LNCaP clone FGC (cell line): ENCODE measurements at regions not wholly inside any gene's neighbourhood (a gene's known extent, or its start where the extent isn't known, plus 50 kb on each side); places are given as distances from the start of the nearest gene placed in this dataset.
"Not testable (repeated sequence)": the region's sequence is repeated elsewhere in the genome, so short reads cannot be mapped to it uniquely, and the experiment has no call there.

Source experiments
- DNase-seq: peaks from one replicate; pipeline ENCODE4 v3.0.0-alpha.2; 2011; ENCODE audit warnings: low read depth
- H3K4me3 ChIP-seq: 2 replicates; pipeline ENCODE4 v1.5.1; 2011; ENCODE audit warnings: mild to moderate bottlenecking, low read depth, low read length, control low read depth
- TF ChIP-seq, protein P1 (sequence below): IDR thresholded peaks from 2 replicates; pipeline ENCODE4 v1.5.1; 2012; ENCODE audit warnings: mild to moderate bottlenecking; ENCODE audit not compliant: control insufficient read depth, insufficient read depth; ENCODE audit errors: extremely low read depth

DNA sequence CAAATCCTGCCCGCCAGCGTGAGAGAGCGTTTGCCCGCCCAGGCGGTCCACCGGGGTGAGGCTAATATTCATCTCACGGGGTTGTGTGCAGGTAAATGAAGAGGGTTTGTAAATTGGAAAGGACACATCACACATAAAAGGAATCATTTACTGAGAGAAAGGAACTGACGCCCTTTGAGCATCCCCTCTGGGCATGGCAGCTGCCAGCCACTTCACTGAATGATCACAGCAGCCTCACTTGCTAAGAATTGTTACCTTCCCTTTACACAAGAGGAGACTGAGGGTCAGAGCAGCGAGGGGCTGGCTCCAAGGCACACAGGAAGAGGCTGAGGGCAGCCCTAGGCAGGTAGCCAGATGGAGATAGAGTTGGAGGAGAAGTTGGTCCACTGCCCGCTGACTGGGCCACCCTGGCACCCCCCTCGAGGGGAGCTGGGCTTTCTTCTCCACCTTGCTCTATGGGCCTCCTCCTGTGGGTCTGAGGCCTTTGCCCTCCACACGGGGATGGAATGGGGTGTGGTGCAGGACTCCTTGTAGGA is 96.0 kb downstream of the FOXD2 start:
- DNase-seq: no peak
- no peak overlapping the region for H3K4me3 ChIP-seq
- TF ChIP-seq, protein P1, sequence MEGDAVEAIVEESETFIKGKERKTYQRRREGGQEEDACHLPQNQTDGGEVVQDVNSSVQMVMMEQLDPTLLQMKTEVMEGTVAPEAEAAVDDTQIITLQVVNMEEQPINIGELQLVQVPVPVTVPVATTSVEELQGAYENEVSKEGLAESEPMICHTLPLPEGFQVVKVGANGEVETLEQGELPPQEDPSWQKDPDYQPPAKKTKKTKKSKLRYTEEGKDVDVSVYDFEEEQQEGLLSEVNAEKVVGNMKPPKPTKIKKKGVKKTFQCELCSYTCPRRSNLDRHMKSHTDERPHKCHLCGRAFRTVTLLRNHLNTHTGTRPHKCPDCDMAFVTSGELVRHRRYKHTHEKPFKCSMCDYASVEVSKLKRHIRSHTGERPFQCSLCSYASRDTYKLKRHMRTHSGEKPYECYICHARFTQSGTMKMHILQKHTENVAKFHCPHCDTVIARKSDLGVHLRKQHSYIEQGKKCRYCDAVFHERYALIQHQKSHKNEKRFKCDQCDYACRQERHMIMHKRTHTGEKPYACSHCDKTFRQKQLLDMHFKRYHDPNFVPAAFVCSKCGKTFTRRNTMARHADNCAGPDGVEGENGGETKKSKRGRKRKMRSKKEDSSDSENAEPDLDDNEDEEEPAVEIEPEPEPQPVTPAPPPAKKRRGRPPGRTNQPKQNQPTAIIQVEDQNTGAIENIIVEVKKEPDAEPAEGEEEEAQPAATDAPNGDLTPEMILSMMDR: no peak

DNA sequence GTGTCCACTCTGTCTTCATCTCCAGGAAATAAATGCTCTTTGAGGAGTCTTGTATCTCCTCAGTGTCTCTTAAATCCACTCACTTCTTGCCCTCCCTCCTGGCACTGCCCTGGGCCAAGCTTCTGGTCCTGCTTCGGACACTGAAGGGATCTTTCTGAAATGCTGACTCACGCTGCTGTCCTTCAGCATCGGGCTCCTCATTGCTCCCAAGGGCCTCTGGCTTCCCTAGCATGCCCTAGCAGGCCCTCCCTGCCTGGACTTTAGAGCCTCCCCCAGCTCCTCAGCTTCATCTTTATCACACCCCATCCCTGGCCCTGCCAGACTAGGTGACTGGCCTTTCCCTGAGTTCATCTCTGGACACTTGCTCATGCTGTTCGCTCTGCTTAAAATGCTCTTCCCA is 96.6 kb downstream of the FOXD2 start:
- TF ChIP-seq, protein P1: no peak
- no peak for DNase-seq
- H3K4me3 ChIP-seq: no peak overlapping the region

DNA sequence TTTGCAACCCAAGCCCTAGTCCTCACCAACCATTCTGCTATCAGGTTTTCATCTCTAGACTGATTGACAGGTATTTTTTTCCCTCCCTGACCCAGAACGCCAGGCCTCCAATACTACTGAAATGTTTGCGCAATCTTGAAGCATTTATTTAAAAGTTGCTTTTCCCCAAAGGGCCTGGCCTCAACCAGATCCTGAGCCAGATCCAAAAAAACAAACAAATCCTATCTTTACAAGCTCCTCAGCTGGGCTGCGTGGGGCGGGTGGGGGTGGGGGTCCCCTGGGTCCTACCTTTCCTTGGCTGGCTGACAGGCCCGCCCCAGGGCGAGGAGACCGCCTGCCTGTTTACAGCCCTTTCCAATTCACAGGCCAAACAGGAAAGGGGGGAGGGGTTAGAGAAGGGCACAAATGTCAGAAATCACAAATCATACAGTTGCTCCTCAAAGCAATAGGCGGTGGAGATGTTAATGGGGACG is 98.8 kb downstream of the FOXD2 start:
- no peak for DNase-seq
- TF ChIP-seq, protein P1: no peak

DNA sequence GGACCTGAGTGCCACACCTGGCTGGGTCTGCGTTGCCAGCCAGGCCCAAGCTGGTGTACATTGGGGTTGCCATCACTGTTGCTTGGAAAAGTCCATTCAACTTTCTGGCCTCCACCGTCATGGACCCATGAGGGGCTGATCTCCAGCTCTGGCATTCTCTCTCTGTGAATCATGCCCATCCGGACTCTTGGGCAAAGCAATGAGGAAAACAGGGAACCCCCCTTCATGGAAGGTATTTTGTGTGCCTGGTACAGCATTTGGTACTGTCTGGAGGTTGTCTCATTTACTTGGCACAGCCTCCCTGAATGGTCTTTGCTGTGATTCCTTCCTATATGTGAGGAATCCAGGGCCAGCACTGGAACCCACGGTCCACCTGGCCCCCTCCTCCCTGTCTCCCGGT is 99.4 kb downstream of the FOXD2 start:
- TF ChIP-seq, protein P1: no peak

More for the DNA sequence above, 98.8 kb downstream of the FOXD2 start:
- no peak overlapping the region for H3K4me3 ChIP-seq

DNA sequence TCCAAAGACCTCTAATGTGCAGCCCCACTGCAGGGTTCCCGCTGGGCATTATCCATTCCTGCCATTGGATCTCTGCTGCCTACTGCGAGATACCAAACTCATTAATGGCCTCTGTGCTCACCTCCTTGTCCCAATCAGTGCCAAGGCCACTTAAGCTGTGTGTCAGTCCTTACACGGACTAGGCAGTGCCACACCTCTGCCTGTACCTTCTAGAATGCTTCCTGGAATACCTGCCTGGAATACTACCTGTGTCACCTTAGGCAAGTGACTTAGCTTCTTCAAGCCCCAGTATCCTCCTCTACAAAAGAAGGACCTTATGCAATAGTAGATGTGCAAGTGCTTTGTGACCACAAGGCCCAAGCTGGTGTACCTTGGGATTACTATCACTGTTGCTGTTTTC is 100.1 kb downstream of the FOXD2 start:
- no peak overlapping the region for H3K4me3 ChIP-seq
- DNase-seq: no peak
- TF ChIP-seq, protein P1: no peak

More for the DNA sequence above, 99.4 kb downstream of the FOXD2 start:
- H3K4me3 ChIP-seq: no peak overlapping the region
- no peak for DNase-seq

DNA sequence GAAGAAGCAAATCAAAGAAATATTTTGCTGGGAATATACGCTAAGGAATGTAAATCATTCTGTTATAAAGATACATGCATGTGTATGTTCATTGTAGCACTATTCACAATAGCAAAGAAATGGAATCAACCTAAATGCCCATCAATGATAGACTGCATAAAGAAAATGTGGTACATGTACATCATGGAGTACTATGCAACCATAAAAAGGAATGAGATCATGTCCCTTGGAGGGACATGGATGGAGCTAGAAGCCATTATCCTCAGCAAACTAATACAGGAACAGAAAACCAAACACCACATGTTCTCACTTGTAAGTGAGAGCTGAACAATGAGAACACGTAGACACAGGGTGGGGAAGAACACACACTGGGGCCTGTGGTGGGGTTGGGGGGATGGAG is 100.7 kb downstream of the FOXD2 start:
- DNase-seq, H3K4me3 ChIP-seq: not testable (repeated sequence)

DNA sequence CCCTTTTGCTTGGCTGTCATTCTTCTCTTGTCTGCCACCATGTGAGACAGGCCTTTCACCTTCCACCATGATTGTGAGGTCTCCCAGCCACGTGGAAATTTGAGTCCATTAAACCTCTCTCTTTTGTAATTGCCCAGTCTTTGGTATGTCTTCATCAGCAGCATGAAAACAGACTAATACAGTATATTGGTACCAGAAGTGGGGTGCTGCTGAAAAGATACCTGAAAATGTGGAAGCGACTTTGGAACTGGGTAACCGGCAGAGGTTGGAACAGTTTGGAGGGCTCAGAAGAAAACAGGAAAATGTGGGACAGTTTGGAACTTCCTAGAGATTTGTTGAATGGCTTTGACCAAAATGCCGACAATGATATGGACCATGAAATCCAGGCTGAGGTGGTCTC is 103.9 kb downstream of the FOXD2 start:
- not testable (repeated sequence) for H3K4me3 ChIP-seq, DNase-seq

DNA sequence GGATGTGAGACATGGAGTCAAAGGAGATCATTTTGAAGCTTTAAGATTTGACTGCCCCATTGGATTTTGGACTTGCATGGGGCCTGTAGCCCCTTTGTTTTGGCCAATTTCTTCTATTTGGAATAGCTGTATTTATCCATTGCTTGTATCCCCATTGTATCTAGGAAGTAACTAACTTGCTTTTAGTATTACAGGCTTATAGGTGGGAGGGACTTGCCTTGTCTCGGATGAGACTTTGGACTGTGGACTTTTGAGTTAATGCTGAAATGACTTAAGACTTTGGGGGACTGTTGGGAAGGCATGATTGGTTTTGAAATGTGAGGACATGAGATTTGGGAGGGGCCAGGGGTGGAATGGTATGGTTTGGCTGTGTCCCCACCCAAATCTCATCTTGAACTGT is 105.2 kb downstream of the FOXD2 start:
- DNase-seq, H3K4me3 ChIP-seq: not testable (repeated sequence)
